OCI-LY3 (cell line): ENCODE measurements at regions not wholly inside any gene's neighbourhood (a gene's known extent, or its start where the extent isn't known, plus 50 kb on each side); places are given as distances from the start of the nearest gene placed in this dataset.

Experiments used
- H2AFZ ChIP-seq: fragments of 200-600, 300-600 bp; shearing (Covaris generic); 2 replicates; pipeline ENCODE4 v1.6.0; 2014; ENCODE audit warnings: antibody characterized with exemption, low read depth, low read length
- H3K27ac ChIP-seq: fragments of 200-600, 300-600 bp; sonication (generic); 2 replicates; pipeline ENCODE4 v1.5.1; 2014; ENCODE audit warnings: mild to moderate bottlenecking, low read length, moderate library complexity, mixed read lengths
- H3K27me3 ChIP-seq: fragments of 200-600, 300-600 bp; sonication (generic); 2 replicates; pipeline ENCODE4 v1.6.1; 2014; ENCODE audit warnings: low read depth, low read length, mixed read lengths
- H3K36me3 ChIP-seq: fragments of 200-600, 300-600 bp; sonication (generic); replicated peaks from 2 replicates; pipeline ENCODE3; 2014; ENCODE audit warnings: low read depth, low read length, mixed read lengths
- H3K4me1 ChIP-seq: fragments of 300-600, 200-600 bp; sonication (generic); 2 replicates; pipeline ENCODE4 v1.6.1; 2014; ENCODE audit warnings: low read length, mixed read lengths
- H3K4me2 ChIP-seq: fragments of 200-600, 300-600 bp; sonication (generic); 2 replicates; pipeline ENCODE4 v1.6.1; 2014; ENCODE audit warnings: low read length, mixed read lengths
- H3K4me3 ChIP-seq: fragments of 300-600, 200-600 bp; sonication (generic); 2 replicates; pipeline ENCODE4 v1.5.1; 2014; ENCODE audit warnings: antibody characterized with exemption, mild to moderate bottlenecking, low read length, moderate library complexity
- H3K79me2 ChIP-seq: fragments of 300-600, 200-600 bp; shearing (Covaris generic); 2 replicates; pipeline ENCODE4 v1.6.1; 2014; ENCODE audit warnings: mild to moderate bottlenecking, low read length, mixed read lengths
- H3K9ac ChIP-seq: fragments of 300-600, 200-600 bp; shearing (Covaris generic); 2 replicates; pipeline ENCODE4 v1.6.0; 2014; ENCODE audit warnings: mild to moderate bottlenecking, low read length, moderate library complexity
- H3K9me3 ChIP-seq: fragments of 200-600, 300-600 bp; shearing (Covaris generic); 2 replicates; pipeline ENCODE4 v1.6.1; 2014; ENCODE audit warnings: low read length, mixed read lengths; ENCODE audit not compliant: insufficient read depth
- H4K20me1 ChIP-seq: fragments of 200-600, 300-600 bp; sonication (generic); 2 replicates; pipeline ENCODE4 v1.6.1; 2016; ENCODE audit warnings: low read length, mixed read lengths; ENCODE audit not compliant: insufficient read depth
- EZH2phosphoT487 ChIP-seq: fragments of 200-600 bp; shearing (Covaris generic); IDR thresholded peaks from 2 replicates; pipeline ENCODE4 v1.6.1; 2018; ENCODE audit warnings: antibody characterized with exemption, mixed run types, low read depth
- TF ChIP-seq, protein P1 (sequence below): fragments of 200-600, 300-600 bp; sonication (generic); IDR thresholded peaks from 2 replicates; pipeline ENCODE4 v1.5.1; 2014; ENCODE audit warnings: antibody characterized with exemption, low read length, low read depth

DNA sequence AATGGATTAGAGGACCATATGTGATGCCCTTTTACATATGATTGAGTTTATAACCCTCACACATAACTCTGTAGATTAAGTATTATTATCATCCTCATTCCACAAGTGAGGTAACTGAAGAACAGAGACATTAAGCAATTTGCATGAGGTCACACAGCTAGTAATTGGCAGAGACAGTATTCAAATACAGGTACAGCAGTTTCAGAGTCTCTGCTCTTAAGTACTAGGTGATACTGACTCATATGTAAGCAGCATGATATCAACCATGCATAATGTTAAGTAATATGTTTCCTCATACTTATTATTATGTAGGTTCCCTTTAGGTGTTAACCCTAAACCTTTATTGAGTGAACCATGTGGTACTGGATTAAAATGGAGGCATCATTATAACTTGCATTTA, 1562.4 kb upstream of the RAG2 start:
- TF ChIP-seq EZH2phosphoT487 = no peak
- TF ChIP-seq, protein P1, sequence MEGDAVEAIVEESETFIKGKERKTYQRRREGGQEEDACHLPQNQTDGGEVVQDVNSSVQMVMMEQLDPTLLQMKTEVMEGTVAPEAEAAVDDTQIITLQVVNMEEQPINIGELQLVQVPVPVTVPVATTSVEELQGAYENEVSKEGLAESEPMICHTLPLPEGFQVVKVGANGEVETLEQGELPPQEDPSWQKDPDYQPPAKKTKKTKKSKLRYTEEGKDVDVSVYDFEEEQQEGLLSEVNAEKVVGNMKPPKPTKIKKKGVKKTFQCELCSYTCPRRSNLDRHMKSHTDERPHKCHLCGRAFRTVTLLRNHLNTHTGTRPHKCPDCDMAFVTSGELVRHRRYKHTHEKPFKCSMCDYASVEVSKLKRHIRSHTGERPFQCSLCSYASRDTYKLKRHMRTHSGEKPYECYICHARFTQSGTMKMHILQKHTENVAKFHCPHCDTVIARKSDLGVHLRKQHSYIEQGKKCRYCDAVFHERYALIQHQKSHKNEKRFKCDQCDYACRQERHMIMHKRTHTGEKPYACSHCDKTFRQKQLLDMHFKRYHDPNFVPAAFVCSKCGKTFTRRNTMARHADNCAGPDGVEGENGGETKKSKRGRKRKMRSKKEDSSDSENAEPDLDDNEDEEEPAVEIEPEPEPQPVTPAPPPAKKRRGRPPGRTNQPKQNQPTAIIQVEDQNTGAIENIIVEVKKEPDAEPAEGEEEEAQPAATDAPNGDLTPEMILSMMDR = no peak
- Histone ChIP-seq H4K20me1 (no peaks in the 10 kb centered on the region), H3K4me1 (no peaks in the 10 kb centered on the region)

DNA sequence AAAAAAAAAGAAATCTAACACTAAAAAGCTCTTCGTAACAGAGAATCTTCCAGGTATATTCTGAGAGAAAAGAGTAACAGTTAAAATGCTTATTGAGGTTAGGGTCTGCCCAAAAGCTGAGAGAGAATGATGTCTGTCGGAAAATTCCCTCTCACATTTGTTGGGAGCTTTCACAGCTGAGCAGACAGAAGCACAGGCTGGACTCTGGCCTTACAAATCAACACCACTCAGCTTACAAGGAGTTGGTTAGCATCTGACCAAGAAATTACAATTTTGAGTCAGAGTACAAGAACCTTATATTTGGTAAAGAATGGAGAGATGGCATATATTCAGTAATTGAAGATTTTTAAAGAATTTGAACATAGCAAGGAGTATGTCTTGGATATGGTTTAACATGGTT, 1561.0 kb upstream of the RAG2 start:
- H3K79me2 ChIP-seq = no peaks in the 10 kb centered on the region
- H3K27ac ChIP-seq = no peak overlapping the region
- TF ChIP-seq EZH2phosphoT487 = no peak
- TF ChIP-seq, protein P1 = no peak
- no peak overlapping the region for H3K4me2 ChIP-seq
- H3K36me3 ChIP-seq = no peaks in the 10 kb centered on the region
- H3K4me1 ChIP-seq = no peaks in the 10 kb centered on the region
- H3K9me3 ChIP-seq = no peaks in the 10 kb centered on the region
- no peak overlapping the region for H3K9ac ChIP-seq
- no peaks in the 10 kb centered on the region for H3K27me3 ChIP-seq
- H2AFZ ChIP-seq = no peak overlapping the region
- no peaks in the 10 kb centered on the region for H4K20me1 ChIP-seq
- no peak overlapping the region for H3K4me3 ChIP-seq

More for the DNA sequence above, 1562.4 kb upstream of the RAG2 start:
- Histone ChIP-seq H3K79me2 (no peaks in the 10 kb centered on the region), H3K4me3 (no peak overlapping the region), H3K36me3 (no peaks in the 10 kb centered on the region), H2AFZ (no peak overlapping the region), H3K9me3 (no peaks in the 10 kb centered on the region), H3K27me3 (no peaks in the 10 kb centered on the region), H3K27ac (no peak overlapping the region), H3K4me2 (no peak overlapping the region), H3K9ac (no peak overlapping the region)

DNA sequence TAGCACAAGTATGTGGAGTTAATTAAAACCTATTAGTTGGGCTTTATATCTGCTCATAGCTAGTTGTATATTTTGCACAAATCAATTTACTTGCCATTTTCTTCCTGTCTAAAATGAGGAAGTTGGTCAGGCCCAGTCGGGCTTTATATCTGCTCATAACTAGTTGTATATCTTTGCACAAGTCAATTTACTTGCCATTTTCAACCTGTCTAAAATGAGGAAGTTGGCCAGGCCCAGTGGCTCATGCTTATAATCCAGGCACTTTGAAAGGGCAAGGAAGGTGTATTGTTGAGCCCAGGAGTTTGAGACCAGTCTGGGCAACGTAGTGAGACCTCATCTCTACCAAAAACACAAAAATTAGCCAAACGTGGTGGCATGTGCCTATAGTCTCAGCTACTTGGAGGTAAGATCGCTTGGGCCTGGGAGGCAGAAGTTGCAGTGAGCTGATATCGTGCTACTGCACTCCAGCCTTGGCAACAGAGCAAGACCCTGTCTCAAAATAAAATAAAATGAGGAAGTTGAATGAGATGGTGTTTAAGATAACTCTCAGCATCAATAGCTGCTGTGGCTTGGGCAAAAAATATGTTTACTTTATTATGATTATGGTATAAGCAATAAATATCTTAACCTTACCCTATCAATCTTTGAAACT, 1558.6 kb upstream of the RAG2 start:
- Histone ChIP-seq H4K20me1 (no peaks in the 10 kb centered on the region), H3K27me3 (no peaks in the 10 kb centered on the region), H3K79me2 (no peaks in the 10 kb centered on the region), H3K4me2 (no peak overlapping the region), H3K9me3 (no peaks in the 10 kb centered on the region), H2AFZ (peak overlapping the region; percentile 59; the same call in 1 of the 2 replicates), H3K4me3 (no peak overlapping the region), H3K9ac (no peak overlapping the region), H3K4me1 (no peaks in the 10 kb centered on the region), H3K36me3 (no peaks in the 10 kb centered on the region), H3K27ac (no peak overlapping the region)
- TF ChIP-seq, protein P1 = no peak
- TF ChIP-seq EZH2phosphoT487 = no peak

DNA sequence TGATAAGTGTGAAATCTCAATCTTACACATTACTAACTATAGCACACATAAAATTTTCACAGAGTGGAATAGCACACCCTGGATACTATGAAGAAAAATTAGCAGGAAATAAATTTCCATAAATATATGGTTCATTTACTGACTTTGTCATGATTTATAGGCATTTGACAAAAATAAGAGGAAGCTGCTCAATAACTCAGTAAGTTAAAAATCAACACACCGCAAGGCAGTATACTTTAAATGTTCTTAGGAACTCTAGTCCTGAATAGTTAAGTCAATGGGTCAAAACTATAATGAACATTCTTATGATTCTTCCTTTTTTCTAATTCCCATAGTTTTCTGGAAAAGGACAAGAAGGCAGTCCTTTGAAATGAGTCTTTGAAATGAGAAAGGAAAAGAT, 1557.8 kb upstream of the RAG2 start:
- no peaks in the 10 kb centered on the region for H4K20me1 ChIP-seq
- H2AFZ ChIP-seq = no peak overlapping the region
- H3K9me3 ChIP-seq = no peaks in the 10 kb centered on the region
- no peak overlapping the region for H3K27ac ChIP-seq
- H3K9ac ChIP-seq = no peak overlapping the region
- no peak overlapping the region for H3K4me3 ChIP-seq
- no peak overlapping the region for H3K4me2 ChIP-seq
- TF ChIP-seq, protein P1 = no peak
- TF ChIP-seq EZH2phosphoT487 = no peak
- H3K27me3 ChIP-seq = no peaks in the 10 kb centered on the region
- H3K36me3 ChIP-seq = no peaks in the 10 kb centered on the region
- H3K4me1 ChIP-seq = no peaks in the 10 kb centered on the region
- H3K79me2 ChIP-seq = no peaks in the 10 kb centered on the region
